ENCODE measurements at regions not wholly inside any gene's neighbourhood (a gene's known extent, or its start where the extent isn't known, plus 50 kb on each side); places are given as distances from the start of the nearest gene placed in this dataset.

- Histone ChIP-seq H3K4me1 (no peaks in the 10 kb centered on the region), H3K36me3 (no peaks in the 10 kb centered on the region), H3K9me3 (no peaks in the 10 kb centered on the region), H3K27me3 (no peaks in the 10 kb centered on the region), H3K4me3 (no peak overlapping the region), H3K27ac (no peak overlapping the region)
- intact Hi-C loops (cut with DNase I; ENCODE audit: low total_unique reads), result no loop called here
- TF ChIP-seq POLR2A (IDR thresholded peaks at IDR 0.05) (no peak), CTCF (IDR thresholded peaks at IDR 0.05) (no peak)
- no peak for DNase-seq
These were observed 876.2 kb upstream of the POU3F3 start for GRCh38 chr2:103977668-103978067.

GRCh38 chr2:103980401-103980800 is 873.5 kb upstream of the POU3F3 start:
- DNase-seq, result no peak
- Histone ChIP-seq H3K4me1 (no peaks in the 10 kb centered on the region), H3K9me3 (no peaks in the 10 kb centered on the region), H3K4me3 (no peak overlapping the region), H3K27me3 (no peaks in the 10 kb centered on the region), H3K36me3 (no peaks in the 10 kb centered on the region), H3K27ac (no peak overlapping the region)
- TF ChIP-seq POLR2A (IDR thresholded peaks at IDR 0.05) (no peak), CTCF (IDR thresholded peaks at IDR 0.05) (no peak)
- intact Hi-C loops (cut with DNase I; ENCODE audit: low total_unique reads), result no loop called here

- no peak for TF ChIP-seq POLR2A (IDR thresholded peaks at IDR 0.05)
- no peak for TF ChIP-seq CTCF (IDR thresholded peaks at IDR 0.05)
- DNase-seq, result no peak
These were observed 871.2 kb upstream of the POU3F3 start for GRCh38 chr2:103982691-103983090.

GRCh38 chr2:103986001-103986400 is 867.9 kb upstream of the POU3F3 start:
- Histone ChIP-seq H3K36me3 (no peaks in the 10 kb centered on the region), H3K4me3 (no peak overlapping the region), H3K9me3 (no peaks in the 10 kb centered on the region), H3K27ac (no peak overlapping the region), H3K27me3 (no peaks in the 10 kb centered on the region), H3K4me1 (no peaks in the 10 kb centered on the region)
- intact Hi-C loops (cut with DNase I; ENCODE audit: low total_unique reads), result no loop called here
- DNase-seq, result no peak
- no peak for TF ChIP-seq CTCF (IDR thresholded peaks at IDR 0.05)
- no peak for TF ChIP-seq POLR2A (IDR thresholded peaks at IDR 0.05)

More at GRCh38 chr2:103982691-103983090, 871.2 kb upstream of the POU3F3 start:
- H3K36me3 ChIP-seq, result no peaks in the 10 kb centered on the region
- intact Hi-C loops (cut with DNase I; ENCODE audit: low total_unique reads), result no loop called here
- no peaks in the 10 kb centered on the region for H3K4me1 ChIP-seq
- H3K4me3 ChIP-seq, result no peak overlapping the region
- H3K27me3 ChIP-seq, result no peaks in the 10 kb centered on the region
- no peak overlapping the region for H3K27ac ChIP-seq
- no peaks in the 10 kb centered on the region for H3K9me3 ChIP-seq

- Histone ChIP-seq H3K4me1 (no peaks in the 10 kb centered on the region), H3K9me3 (no peaks in the 10 kb centered on the region), H3K27me3 (no peaks in the 10 kb centered on the region), H3K4me3 (no peak overlapping the region), H3K36me3 (no peaks in the 10 kb centered on the region), H3K27ac (no peak overlapping the region)
- intact Hi-C loops (cut with DNase I; ENCODE audit: low total_unique reads), result no loop called here
- DNase-seq, result no peak
- TF ChIP-seq CTCF (IDR thresholded peaks at IDR 0.05) (no peak), POLR2A (IDR thresholded peaks at IDR 0.05) (no peak)
These were observed 862.3 kb upstream of the POU3F3 start for GRCh38 chr2:103991591-103991990.

Data from uterus (tissue), 3 donors.